Heart right ventricle (tissue), 16 donors: ENCODE measurements at regions not wholly inside any gene's neighbourhood (a gene's known extent, or its start where the extent isn't known, plus 50 kb on each side); places are given as distances from the start of the nearest gene placed in this dataset.

Experiments used
- ATAC-seq, 8 donors: fragments of 200-7000 bp; cut with Tn5 transposase; one replicate each; pipeline ENCODE4 v1.9.1; 2020; ENCODE audit warnings: mild to moderate bottlenecking in 8 of 8, moderate library complexity in 8 of 8, moderate number of reproducible peaks in 1 of 8
- DNase-seq, 2 donors: peaks; one replicate each; pipeline ENCODE4 v3.0.0-alpha.2; 2020
- H3K27ac ChIP-seq, 10 donors: fragments of 200-600 bp; sonication (generic) in 2 of 10; one replicate each; pipeline versions ENCODE4 v1.5.0 to v1.8.0; 2020 to 2022; ENCODE audit warnings: mild to moderate bottlenecking in 3 of 10
- H3K27me3 ChIP-seq, 7 donors: fragments of 200-600 bp; one replicate each; pipeline ENCODE4 v1.8.0; 2021 to 2022; ENCODE audit warnings: mild to moderate bottlenecking in 2 of 7
- H3K36me3 ChIP-seq, 9 donors: fragments of 200-600 bp; sonication (generic) in 1 of 9; one replicate each; pipeline versions ENCODE4 v1.5.0 to v1.8.0; 2020 to 2022; ENCODE audit warnings: mild to moderate bottlenecking in 2 of 9
- H3K4me1 ChIP-seq, 9 donors: fragments of 200-600 bp; sonication (generic) in 1 of 9; one replicate each; pipeline versions ENCODE4 v1.5.0 to v1.8.0; 2020 to 2022; ENCODE audit warnings: mild to moderate bottlenecking in 4 of 9
- H3K4me3 ChIP-seq, 10 donors: fragments of 200-600 bp; sonication (generic) in 2 of 10; one replicate each; pipeline versions ENCODE4 v1.5.0 to v1.8.0; 2020 to 2022; ENCODE audit warnings: mild to moderate bottlenecking in 7 of 10, moderate library complexity in 2 of 10
- H3K9me3 ChIP-seq, 11 donors: fragments of 200-600 bp in 10 of 11; sonication (generic) in 2 of 11; one replicate each; pipeline versions ENCODE4 v1.5.0 to v1.8.0; 2013 to 2022; ENCODE audit warnings: mild to moderate bottlenecking in 2 of 11, control low read depth in 1 of 11, moderate library complexity in 1 of 11
- CTCF ChIP-seq, 9 donors: fragments of 200-600 bp; sonication (generic) in 2 of 9; IDR thresholded peaks; one replicate each; pipeline versions ENCODE4 v1.5.0 to v1.8.0; 2021 to 2022; ENCODE audit warnings: antibody characterized with exemption in 9 of 9, mild to moderate bottlenecking in 5 of 9, moderate library complexity in 1 of 9
- WGBS, 2 donors: extraction: QIAGEN DNeasy Blood & Tissue Kit; methylation state at CpG; one replicate each; pipeline ENCODE4 v1.1.7; 2013; ENCODE audit warnings: inconsistent platforms in 1 of 2; 5-methylcytosine and 5-hydroxymethylcytosine counted together
- intact Hi-C, 10 donors: fragments of 100-400 bp; cut with DNase I; formaldehyde crosslinking; loops; one replicate each; pipeline versions ENCODE4 v1.11.1 to v1.14.2; 2022
- donor health status: Arrhythmogenic right ventricular cardiomyopathy.
- donor health status: ischemic (EF 13 %, LVEDD 7.1; RV severe dilation, severe dysfunction).
- donor health status: healthy with polysubstance abuse.
- donor health status: DM: no; HTN: yes; CAD: no.
- donor health status: DM: no; HTN: no; CAD: no.
- donor health status: ischemic (EF 25% LVEDD 6.9; RV normal size, moderate dysfunction).
- donor health status: ischemic (EF 25% LVEDD 5.7; RV mildly dilated, moderate dysfunction).
- donor health status: healthy.
- donor health status: DM: yes; HTN: yes; CAD: no.
- donor health status: Ischemic cardiomyopathy.
- donor health status: ischemic (EF 35%, LVEDD 5.7; RV mildly dilated, moderate dysfunction).
- donor health status: nonischemic (EF 11% LVEDD 7.7; RV severe dilation, severe dysfunction).
- donor health status: DM: yes; HTN: yes; CAD: no.
- donor health status: PGD.
- donor health status: ischemic (EF 29% LVEDD 5.4; RV normal size, mild dysfunction).
- donor health status: nonischemic (EF 23%, LVEDD 6.1; RV moderate dilation, normal function).

GRCh38 chr2:192437653-192438052, 242.9 kb upstream of the TMEFF2 start:
- H3K9me3 ChIP-seq = peaks cover 0 to 2% (median 0%) of the 10 kb centered on the region in 11 donors
- ATAC-seq (no peak), DNase-seq (no peak)
- H3K27me3 ChIP-seq = no peaks in the 10 kb centered on the region
- no peak overlapping the region for H3K27ac ChIP-seq
- no peaks in the 10 kb centered on the region for H3K4me1 ChIP-seq
- 70 to 75% methylated on average over 4 of the region's 4 CpGs for WGBS, 2 donors
- intact Hi-C loops = no loop called here
- TF ChIP-seq CTCF (IDR thresholded peaks at IDR 0.05) = no peak
- H3K36me3 ChIP-seq = no peaks in the 10 kb centered on the region
- no peak overlapping the region for H3K4me3 ChIP-seq

GRCh38 chr2:192424243-192424642, 229.5 kb upstream of the TMEFF2 start:
- WGBS, 2 donors = 79 to 82% methylated on average over 4 of the region's 4 CpGs
- H3K4me1 ChIP-seq = no peaks in the 10 kb centered on the region
- H3K27ac ChIP-seq = no peak overlapping the region
- ATAC-seq (no peak), DNase-seq (no peak)
- no peaks in the 10 kb centered on the region for H3K27me3 ChIP-seq
- peaks cover 0 to 8% (median 0%) of the 10 kb centered on the region in 11 donors for H3K9me3 ChIP-seq
- H3K4me3 ChIP-seq = no peak overlapping the region
- no peaks in the 10 kb centered on the region for H3K36me3 ChIP-seq
- intact Hi-C loops = no loop called here
- TF ChIP-seq CTCF (IDR thresholded peaks at IDR 0.05) = no peak

- 68 to 75% methylated on average over 2 of the region's 2 CpGs for WGBS, 2 donors
- TF ChIP-seq CTCF (IDR thresholded peaks at IDR 0.05) = no peak
- no peaks in the 10 kb centered on the region for H3K4me1 ChIP-seq
- DNase-seq = no peak
- H3K27ac ChIP-seq = no peak overlapping the region
- ATAC-seq = no peak
- H3K36me3 ChIP-seq = no peaks in the 10 kb centered on the region
- peaks cover 0 to 11% (median 0%) of the 10 kb centered on the region in 11 donors for H3K9me3 ChIP-seq
- intact Hi-C loops = no loop called here
- no peak overlapping the region for H3K4me3 ChIP-seq
- H3K27me3 ChIP-seq = no peaks in the 10 kb centered on the region
These were observed 225.1 kb upstream of the TMEFF2 start for GRCh38 chr2:192419786-192420185.

DNA sequence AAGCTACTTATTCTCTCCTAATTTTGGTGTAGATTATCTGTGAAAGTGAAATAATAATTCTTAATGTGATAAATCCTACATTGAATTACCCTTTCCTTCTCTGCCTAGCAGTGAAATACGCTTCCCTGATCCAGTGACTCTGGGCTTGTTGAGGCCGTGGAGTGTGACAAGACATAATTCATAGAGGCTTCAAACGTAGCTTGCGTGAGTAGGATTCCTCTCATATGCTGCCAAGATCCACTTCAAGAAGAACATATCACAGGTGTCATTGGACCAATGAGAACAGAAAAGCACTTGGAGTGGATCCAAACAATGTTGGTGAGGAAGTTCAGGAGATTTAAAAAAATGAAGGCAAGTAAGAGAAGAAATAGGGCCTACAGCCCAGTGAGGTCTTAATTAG, 221.3 kb upstream of the TMEFF2 start:
- Histone ChIP-seq H3K9me3 (peaks cover 0 to 17% (median 0%) of the 10 kb centered on the region in 11 donors), H3K36me3 (no peaks in the 10 kb centered on the region), H3K4me1 (no peaks in the 10 kb centered on the region), H3K27me3 (no peaks in the 10 kb centered on the region), H3K27ac (no peak overlapping the region), H3K4me3 (no peak overlapping the region)
- no peak for DNase-seq
- ATAC-seq = no peak
- no peak for TF ChIP-seq CTCF (IDR thresholded peaks at IDR 0.05)
- 31 to 34% methylated on average over 4 of the region's 4 CpGs for WGBS, 2 donors
- intact Hi-C loops = no loop called here
